Medulla oblongata (tissue), 1 donor: ENCODE measurements at regions not wholly inside any gene's neighbourhood (a gene's known extent, or its start where the extent isn't known, plus 50 kb on each side); places are given as distances from the start of the nearest gene placed in this dataset.
"Not testable (repeated sequence)": the region's sequence is repeated elsewhere in the genome, so short reads cannot be mapped to it uniquely, and the experiment has no call there.

Experiments used
- DNase-seq: peaks from one replicate; pipeline ENCODE4 v3.0.0-alpha.2; 2015; ENCODE audit errors: extremely low spot score

GRCh38 chr9:66765531-66765930 is 135.0 kb upstream of the ZNF658 start:
- not testable (repeated sequence) for DNase-seq

- DNase-seq: not testable (repeated sequence)
These were observed 129.0 kb upstream of the ZNF658 start for GRCh38 chr9:66771504-66771903.

GRCh38 chr9:66774618-66775017 is 125.9 kb upstream of the ZNF658 start:
- not testable (repeated sequence) for DNase-seq

- not testable (repeated sequence) for DNase-seq
These were observed 120.4 kb upstream of the ZNF658 start for GRCh38 chr9:66779944-66780661.

- DNase-seq: not testable (repeated sequence)
These were observed 119.3 kb upstream of the ZNF658 start for GRCh38 chr9:66781240-66781639.

GRCh38 chr9:66782010-66782409 is 118.5 kb upstream of the ZNF658 start:
- DNase-seq: not testable (repeated sequence)

GRCh38 chr9:66785603-66786002 is 114.9 kb upstream of the ZNF658 start:
- not testable (repeated sequence) for DNase-seq

GRCh38 chr9:66791092-66791750 is 109.3 kb upstream of the ZNF658 start:
- not testable (repeated sequence) for DNase-seq

- not testable (repeated sequence) for DNase-seq
These were observed 105.8 kb upstream of the ZNF658 start for GRCh38 chr9:66794769-66795168.

GRCh38 chr9:66795723-66796503 is 104.6 kb upstream of the ZNF658 start:
- not testable (repeated sequence) for DNase-seq

- not testable (repeated sequence) for DNase-seq
These were observed 102.5 kb upstream of the ZNF658 start for GRCh38 chr9:66797905-66798616.

GRCh38 chr9:66803619-66804018 is 96.9 kb upstream of the ZNF658 start:
- DNase-seq: not testable (repeated sequence)

- DNase-seq: not testable (repeated sequence)
These were observed 90.3 kb upstream of the ZNF658 start for GRCh38 chr9:66810247-66810646.

- DNase-seq: not testable (repeated sequence)
These were observed 88.2 kb upstream of the ZNF658 start for GRCh38 chr9:66812367-66812766.

GRCh38 chr9:66812967-66813366 is 87.6 kb upstream of the ZNF658 start:
- DNase-seq: not testable (repeated sequence)

- not testable (repeated sequence) for DNase-seq
These were observed 86.5 kb upstream of the ZNF658 start for GRCh38 chr9:66814038-66814437.

GRCh38 chr9:66819510-66819909 is 81.0 kb upstream of the ZNF658 start:
- DNase-seq: not testable (repeated sequence)

- not testable (repeated sequence) for DNase-seq
These were observed 80.4 kb upstream of the ZNF658 start for GRCh38 chr9:66820014-66820660.

GRCh38 chr9:66824169-66824568 is 76.4 kb upstream of the ZNF658 start:
- not testable (repeated sequence) for DNase-seq

GRCh38 chr9:66829853-66830252 is 70.7 kb upstream of the ZNF658 start:
- not testable (repeated sequence) for DNase-seq
